IPS DF 4.7 (cell line): ENCODE measurements at regions not wholly inside any gene's neighbourhood (a gene's known extent, or its start where the extent isn't known, plus 50 kb on each side); places are given as distances from the start of the nearest gene placed in this dataset.
"Not testable (repeated sequence)": the region's sequence is repeated elsewhere in the genome, so short reads cannot be mapped to it uniquely, and the experiment has no call there.

Experiments used
- DNase-seq: peaks from one replicate; pipeline ENCODE4 v3.0.0-alpha.2; 2013; ENCODE audit warnings: low spot score; ENCODE audit errors: extremely low read depth

DNA sequence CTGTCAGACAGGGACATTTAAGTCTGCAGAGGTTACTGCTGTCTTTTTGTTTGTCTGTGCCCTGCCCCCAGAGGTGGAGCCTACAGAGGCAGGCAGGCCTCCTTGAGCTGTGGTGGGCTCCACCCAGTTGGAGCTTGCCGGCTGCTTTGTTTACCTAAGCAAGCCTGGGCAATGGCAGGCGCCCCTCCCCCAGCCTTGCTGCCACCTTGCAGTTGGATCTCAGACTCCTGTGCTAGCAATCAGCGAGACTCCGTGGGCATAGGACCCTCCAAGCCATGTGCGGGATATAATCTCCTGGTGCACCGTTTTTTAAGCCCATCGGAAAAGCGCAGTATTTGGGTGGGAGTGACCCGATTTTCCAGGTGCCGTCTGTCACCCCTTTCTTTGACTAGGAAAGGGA is 147.0 kb upstream of the ELL2 start:
- not testable (repeated sequence) for DNase-seq

DNA sequence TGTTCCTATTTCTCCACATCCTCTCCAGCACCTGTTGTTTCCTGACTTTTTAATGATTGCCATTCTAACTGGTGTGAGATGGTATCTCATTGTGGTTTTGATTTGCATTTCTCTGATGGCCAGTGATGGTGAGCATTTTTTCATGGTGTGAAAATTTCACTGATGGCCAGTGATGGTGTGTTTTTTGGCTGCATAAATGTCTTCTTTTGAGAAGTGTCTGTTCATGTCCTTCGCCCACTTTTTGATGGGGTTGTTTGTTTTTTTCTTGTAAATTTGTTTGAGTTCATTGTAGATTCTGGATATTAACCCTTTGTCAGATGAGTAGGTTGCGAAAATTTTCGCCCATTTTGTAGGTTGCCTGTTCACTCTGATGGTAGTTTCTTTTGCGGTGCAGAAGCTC is 142.2 kb upstream of the ELL2 start:
- not testable (repeated sequence) for DNase-seq

GRCh38 chr5:96101358-96102089 is 139.9 kb upstream of the ELL2 start:
- DNase-seq: no peak

DNA sequence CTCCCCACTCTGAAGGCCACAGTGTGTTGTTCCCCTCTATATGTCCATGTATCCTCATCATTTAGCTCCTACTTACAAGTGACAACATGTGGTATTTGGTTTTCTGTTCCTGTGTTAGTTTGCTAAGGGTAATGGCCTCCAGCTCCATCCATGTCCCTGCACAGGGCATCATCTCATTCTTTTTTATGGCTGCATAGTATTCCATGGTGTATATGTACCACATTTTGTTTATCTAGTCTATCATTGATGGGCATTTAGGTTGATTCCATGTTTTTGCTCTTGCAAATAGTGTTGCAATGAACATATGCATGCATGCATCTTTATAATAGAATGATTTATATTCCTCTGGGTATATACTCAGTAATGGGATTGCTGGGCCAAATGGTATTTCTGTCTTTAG is 135.8 kb upstream of the ELL2 start:
- DNase-seq: not testable (repeated sequence)

DNA sequence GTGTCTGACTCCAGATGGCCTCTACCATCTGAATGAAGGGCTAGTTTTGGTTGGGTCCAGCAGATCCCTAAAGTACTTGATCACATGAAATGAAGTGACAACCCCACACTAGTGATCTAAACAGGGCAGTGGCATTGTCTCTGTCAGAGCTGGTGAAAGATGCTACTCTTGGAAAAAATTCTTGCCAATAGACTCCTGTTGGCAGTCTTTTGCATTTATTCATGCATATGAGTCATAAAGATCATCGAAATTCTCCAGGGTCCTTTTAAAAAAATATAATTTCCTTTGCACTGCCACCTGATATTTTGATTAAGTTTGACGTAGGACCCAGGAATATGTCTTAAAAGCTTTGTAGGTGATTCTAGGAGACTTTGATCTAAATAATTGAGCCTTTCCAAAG is 135.1 kb upstream of the ELL2 start:
- DNase-seq: no peak

GRCh38 chr5:96094904-96095303 is 133.3 kb upstream of the ELL2 start:
- DNase-seq: no peak

- DNase-seq: no peak
These were observed 132.3 kb upstream of the ELL2 start for GRCh38 chr5:96093890-96094381.

DNA sequence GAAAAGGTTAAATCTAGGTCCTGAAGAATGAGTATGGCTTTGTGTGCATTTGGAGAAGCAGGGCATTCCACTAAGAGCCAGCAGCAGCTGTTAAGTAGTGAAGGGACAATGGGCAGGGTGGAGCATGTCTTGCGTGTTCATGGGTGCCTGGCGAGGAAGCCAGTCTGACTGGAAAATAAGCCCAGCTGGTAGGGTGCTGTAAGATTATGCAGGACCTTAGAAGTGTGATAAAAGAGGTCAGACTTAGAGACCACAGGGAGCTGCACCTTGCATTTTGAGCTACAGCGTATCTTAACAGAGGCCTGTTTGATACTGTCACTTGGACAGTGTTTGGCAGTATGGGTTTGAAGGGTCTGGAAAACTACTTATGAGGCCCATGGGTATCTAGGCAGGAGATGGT is 131.7 kb upstream of the ELL2 start:
- DNase-seq: no peak

GRCh38 chr5:96091874-96092273 is 130.2 kb upstream of the ELL2 start:
- no peak for DNase-seq

- DNase-seq: no peak
These were observed 128.6 kb upstream of the ELL2 start for GRCh38 chr5:96090215-96090614.

DNA sequence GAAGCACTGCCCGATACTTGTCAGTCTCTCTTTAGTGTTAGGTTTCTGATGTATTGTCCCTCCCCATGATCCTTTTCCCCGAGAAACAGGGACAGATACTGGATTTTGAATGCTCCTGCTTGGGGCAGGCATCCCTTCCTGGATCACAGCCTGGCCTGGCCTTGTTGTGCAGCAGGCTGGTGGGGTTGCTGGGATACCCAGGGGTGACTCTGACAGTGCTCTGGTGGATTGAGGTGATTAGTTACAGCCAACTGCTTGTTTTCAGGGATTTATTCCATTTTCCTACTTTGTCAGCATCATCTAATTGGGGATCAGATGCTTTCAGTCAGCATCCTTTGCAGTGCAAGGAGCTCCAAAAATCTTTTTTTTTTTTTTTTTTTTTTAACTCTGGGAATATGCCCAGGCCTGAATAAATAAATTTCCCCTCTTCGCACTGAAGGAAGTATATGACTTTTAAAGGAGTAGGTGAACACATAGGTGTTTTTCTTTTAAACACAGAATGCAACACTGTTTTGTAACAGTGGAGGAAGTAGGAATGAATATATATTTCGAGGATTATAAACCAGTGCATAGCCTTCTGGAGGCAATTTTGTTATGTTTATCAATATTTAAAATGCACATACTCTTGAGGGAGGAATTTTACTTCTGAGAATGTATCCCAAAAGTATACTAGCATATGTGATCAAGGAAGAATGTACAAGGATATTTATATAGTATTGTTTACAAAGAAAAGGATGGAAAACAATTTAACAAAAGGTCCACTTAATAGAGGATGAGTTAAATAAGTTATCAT is 127.3 kb upstream of the ELL2 start:
- no peak for DNase-seq

GRCh38 chr5:96087939-96088338 is 126.3 kb upstream of the ELL2 start:
- no peak for DNase-seq

- DNase-seq: no peak
These were observed 123.3 kb upstream of the ELL2 start for GRCh38 chr5:96084874-96085506.

DNA sequence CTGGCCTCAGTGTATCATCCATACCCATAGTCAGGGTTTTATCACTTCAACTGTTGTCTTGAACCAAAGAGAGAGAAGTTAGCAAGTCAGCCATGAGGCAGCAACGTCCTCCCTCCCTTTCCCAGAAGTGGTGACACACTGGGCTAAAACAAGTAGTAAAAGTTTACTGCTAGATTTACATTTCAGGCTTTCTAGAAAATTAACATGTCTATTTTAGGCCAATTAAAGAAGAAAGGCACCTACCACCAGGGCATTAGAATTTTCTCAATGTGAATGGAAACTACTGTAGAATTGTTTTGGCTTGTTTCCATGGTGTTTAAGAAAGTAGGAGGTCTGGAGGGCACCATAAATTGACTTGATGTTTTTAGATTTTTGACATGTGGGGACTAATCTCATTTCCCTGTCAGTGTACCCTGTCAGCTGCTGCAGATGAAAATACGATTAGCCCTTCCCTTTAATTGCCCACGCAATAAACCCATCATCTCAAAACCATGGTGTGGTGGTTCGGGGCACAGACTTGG is 121.8 kb upstream of the ELL2 start:
- DNase-seq: peak; percentile 56

- DNase-seq: no peak
These were observed 119.7 kb upstream of the ELL2 start for GRCh38 chr5:96081276-96081858.

DNA sequence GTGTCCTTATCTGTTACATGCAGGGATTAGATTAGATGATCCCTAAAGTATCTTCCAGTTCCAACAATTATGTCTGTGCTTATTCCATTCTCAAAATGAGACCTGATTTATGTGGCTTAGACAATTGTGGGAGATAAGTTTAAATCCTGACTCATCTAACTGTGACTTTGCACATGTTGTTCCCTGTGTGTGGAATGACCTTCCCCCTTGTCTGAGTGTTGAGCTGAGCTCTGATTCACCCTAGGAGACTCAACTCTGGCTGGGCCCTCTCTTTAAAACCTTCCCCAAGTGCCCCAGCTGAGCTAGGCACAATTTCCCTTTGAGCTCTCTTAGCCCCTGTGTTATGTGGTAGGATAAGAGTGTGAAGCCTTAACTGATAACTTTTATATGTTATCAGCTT is 118.9 kb upstream of the ELL2 start:
- DNase-seq: no peak

GRCh38 chr5:96079962-96080361 is 118.3 kb upstream of the ELL2 start:
- DNase-seq: no peak

DNA sequence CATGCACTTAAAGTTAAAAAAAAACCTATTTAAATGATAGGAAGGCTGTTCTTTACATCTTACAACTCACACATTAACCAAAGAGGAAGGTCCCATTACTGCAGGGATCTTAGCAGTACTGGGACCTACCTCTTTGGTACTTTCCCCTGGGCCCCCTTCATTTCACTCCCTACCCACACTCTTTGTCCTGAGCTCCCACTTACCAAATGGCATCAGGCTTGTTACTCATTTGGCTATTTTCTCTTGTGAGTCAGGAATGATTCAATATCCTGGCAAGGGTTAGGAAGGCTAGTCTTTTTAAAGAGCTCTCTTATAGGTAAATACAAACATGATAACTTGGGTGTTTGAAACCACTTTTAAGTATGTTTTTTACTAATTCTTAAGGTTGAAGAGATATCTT is 117.4 kb upstream of the ELL2 start:
- DNase-seq: no peak

DNA sequence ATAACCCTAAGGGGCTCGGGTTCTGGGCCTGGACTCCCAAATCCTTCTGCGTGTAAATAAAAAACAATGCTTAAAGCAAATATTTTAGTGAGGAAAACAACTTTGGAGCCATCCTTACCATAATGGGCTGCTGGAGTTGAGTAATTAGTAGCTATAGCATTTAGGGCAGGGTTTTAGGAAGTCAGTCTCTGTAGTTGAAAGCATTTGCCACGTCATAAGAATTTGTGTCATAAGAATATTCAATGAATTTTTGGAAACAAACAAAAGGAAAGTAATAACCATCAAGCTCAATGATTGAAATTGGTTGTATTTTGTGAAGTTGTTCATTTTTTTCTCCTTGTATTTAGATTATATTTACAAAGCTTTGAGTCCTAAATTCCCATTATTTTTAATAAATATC is 114.8 kb upstream of the ELL2 start:
- no peak for DNase-seq

DNA sequence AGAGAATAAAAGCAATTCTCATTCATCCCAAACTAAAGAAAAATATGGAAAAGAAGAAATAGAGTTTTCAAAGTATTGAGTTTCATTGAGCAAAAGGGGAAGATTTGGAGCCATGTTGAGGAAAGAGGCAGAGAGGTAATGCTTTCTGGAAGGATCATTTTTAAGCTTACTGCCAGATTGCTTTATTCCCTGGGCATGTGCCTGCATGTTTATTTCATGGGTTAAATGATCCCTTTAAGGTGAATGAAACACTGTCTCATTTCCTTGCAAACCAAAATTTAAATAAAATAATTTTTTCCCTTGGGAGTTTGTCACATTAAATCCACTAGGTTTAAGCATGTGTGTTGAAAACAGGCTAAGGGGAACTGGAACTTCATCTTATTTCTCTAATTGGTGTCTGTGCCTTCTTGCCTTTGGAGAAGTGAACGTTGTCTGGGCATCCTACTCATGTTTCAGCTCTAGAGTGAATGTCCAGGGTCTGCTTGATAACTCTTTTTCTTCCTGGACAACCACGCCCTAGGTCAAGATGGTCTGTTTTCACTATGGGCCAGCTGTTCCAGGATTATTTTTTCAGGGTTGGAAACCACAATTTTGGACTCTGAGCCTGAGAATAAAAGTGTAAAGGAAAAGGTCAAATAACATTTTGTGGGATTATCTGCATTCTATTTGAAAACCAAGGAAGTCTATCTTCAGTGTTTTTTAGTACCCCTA is 114.1 kb upstream of the ELL2 start:
- no peak for DNase-seq

GRCh38 chr5:96074870-96075269 is 113.2 kb upstream of the ELL2 start:
- no peak for DNase-seq
